MV-4-11 (cell line): ENCODE measurements at regions not wholly inside any gene's neighbourhood (a gene's known extent, or its start where the extent isn't known, plus 50 kb on each side); places are given as distances from the start of the nearest gene placed in this dataset.

Source experiments
- DNase-seq: peaks from one replicate; lab custom pipeline; 2025; lab: John Stamatoyannopoulos, UW

- no peak for DNase-seq
These were observed 339.4 kb downstream of the CHSY3 start for GRCh38 chr5:130243641-130244040.

GRCh38 chr5:130237721-130238120, 333.5 kb downstream of the CHSY3 start:
- DNase-seq, result peak; percentile 79
